Neuron (in vitro differentiated cells): ENCODE measurements at regions not wholly inside any gene's neighbourhood (a gene's known extent, or its start where the extent isn't known, plus 50 kb on each side); places are given as distances from the start of the nearest gene placed in this dataset.
"Not testable (repeated sequence)": the region's sequence is repeated elsewhere in the genome, so short reads cannot be mapped to it uniquely, and the experiment has no call there.

Experiments used
- H2AFZ ChIP-seq: one replicate; pipeline ENCODE4 v1.6.1; 2013; ENCODE audit warnings: low read depth, mild to moderate bottlenecking, inconsistent platforms, low read length, moderate library complexity
- H3K27me3 ChIP-seq: one replicate; pipeline ENCODE4 v1.6.1; 2013; ENCODE audit warnings: low read length; ENCODE audit not compliant: insufficient read depth
- H3K36me3 ChIP-seq: one replicate; pipeline ENCODE4 v1.6.1; 2013; ENCODE audit warnings: low read length; ENCODE audit not compliant: insufficient read depth
- H3K4me1 ChIP-seq: one replicate; pipeline ENCODE4 v1.6.1; 2013; ENCODE audit warnings: low read length; ENCODE audit not compliant: insufficient read depth
- H3K4me3 ChIP-seq: 2 replicates; pipeline ENCODE4 v1.5.1; 2013; ENCODE audit warnings: mild to moderate bottlenecking, low read length, moderate library complexity
- H3K9me3 ChIP-seq: one replicate; pipeline ENCODE4 v1.6.1; 2013; ENCODE audit warnings: low read length

GRCh38 chr1:80349218-80349617 lies 1342.7 kb upstream of the ADGRL4 start:
- no peak overlapping the region for H2AFZ ChIP-seq

GRCh38 chr1:80341021-80341420 lies 1334.5 kb upstream of the ADGRL4 start:
- Histone ChIP-seq H3K4me1 (no peaks in the 10 kb centered on the region), H3K36me3 (no peaks in the 10 kb centered on the region), H3K9me3 (no peaks in the 10 kb centered on the region), H2AFZ (no peak overlapping the region), H3K27me3 (no peaks in the 10 kb centered on the region), H3K4me3 (no peak overlapping the region)

More at GRCh38 chr1:80349218-80349617, 1342.7 kb upstream of the ADGRL4 start:
- Histone ChIP-seq H3K27me3 (no peaks in the 10 kb centered on the region), H3K9me3 (no peaks in the 10 kb centered on the region), H3K4me1 (no peaks in the 10 kb centered on the region), H3K36me3 (no peaks in the 10 kb centered on the region), H3K4me3 (no peak overlapping the region)

GRCh38 chr1:80318108-80318507 lies 1311.6 kb upstream of the ADGRL4 start:
- Histone ChIP-seq H3K4me1 (no peaks in the 10 kb centered on the region), H3K27me3 (no peaks in the 10 kb centered on the region), H3K36me3 (no peaks in the 10 kb centered on the region)

GRCh38 chr1:80310703-80311245 lies 1304.2 kb upstream of the ADGRL4 start:
- Histone ChIP-seq H3K9me3 (no peaks in the 10 kb centered on the region), H3K36me3 (no peaks in the 10 kb centered on the region), H3K4me3 (no peak overlapping the region), H2AFZ (no peak overlapping the region), H3K27me3 (no peaks in the 10 kb centered on the region), H3K4me1 (no peaks in the 10 kb centered on the region)

More at GRCh38 chr1:80318108-80318507, 1311.6 kb upstream of the ADGRL4 start:
- H3K9me3 ChIP-seq: no peaks in the 10 kb centered on the region
- no peak overlapping the region for H3K4me3 ChIP-seq
- H2AFZ ChIP-seq: no peak overlapping the region

GRCh38 chr1:80305466-80305865 lies 1298.9 kb upstream of the ADGRL4 start:
- no peaks in the 10 kb centered on the region for H3K27me3 ChIP-seq
- no peak overlapping the region for H3K4me3 ChIP-seq
- H3K36me3 ChIP-seq: no peaks in the 10 kb centered on the region
- no peak overlapping the region for H2AFZ ChIP-seq
- H3K9me3 ChIP-seq: no peaks in the 10 kb centered on the region
- no peaks in the 10 kb centered on the region for H3K4me1 ChIP-seq

GRCh38 chr1:80293818-80294217 lies 1287.3 kb upstream of the ADGRL4 start:
- Histone ChIP-seq H3K27me3 (no peaks in the 10 kb centered on the region), H2AFZ (no peak overlapping the region), H3K4me1 (no peaks in the 10 kb centered on the region), H3K9me3 (no peaks in the 10 kb centered on the region), H3K36me3 (no peaks in the 10 kb centered on the region), H3K4me3 (no peak overlapping the region)

GRCh38 chr1:80288750-80289149 lies 1282.2 kb upstream of the ADGRL4 start:
- not testable (repeated sequence) for H3K9me3 ChIP-seq, H3K27me3 ChIP-seq, H3K4me3 ChIP-seq, H2AFZ ChIP-seq, H3K4me1 ChIP-seq, H3K36me3 ChIP-seq

GRCh38 chr1:80282536-80282935 lies 1276.0 kb upstream of the ADGRL4 start:
- Histone ChIP-seq H3K27me3 (no peaks in the 10 kb centered on the region), H3K9me3 (no peaks in the 10 kb centered on the region), H3K4me1 (no peaks in the 10 kb centered on the region), H3K36me3 (no peaks in the 10 kb centered on the region), H2AFZ (no peak overlapping the region), H3K4me3 (no peak overlapping the region)

- H3K4me3 ChIP-seq: no peak overlapping the region
- H3K27me3 ChIP-seq: no peaks in the 10 kb centered on the region
- no peaks in the 10 kb centered on the region for H3K36me3 ChIP-seq
- no peak overlapping the region for H2AFZ ChIP-seq
- no peaks in the 10 kb centered on the region for H3K4me1 ChIP-seq
- H3K9me3 ChIP-seq: no peaks in the 10 kb centered on the region
Measured at GRCh38 chr1:80278936-80279335, 1272.4 kb upstream of the ADGRL4 start.

GRCh38 chr1:80274256-80274655 lies 1267.7 kb upstream of the ADGRL4 start:
- Histone ChIP-seq H3K27me3 (no peaks in the 10 kb centered on the region), H3K36me3 (no peaks in the 10 kb centered on the region), H3K4me1 (no peaks in the 10 kb centered on the region), H3K9me3 (no peaks in the 10 kb centered on the region), H2AFZ (no peak overlapping the region), H3K4me3 (no peak overlapping the region)

GRCh38 chr1:80272495-80272894 lies 1266.0 kb upstream of the ADGRL4 start:
- no peaks in the 10 kb centered on the region for H3K9me3 ChIP-seq
- no peak overlapping the region for H3K4me3 ChIP-seq
- H3K4me1 ChIP-seq: no peaks in the 10 kb centered on the region
- no peak overlapping the region for H2AFZ ChIP-seq
- H3K36me3 ChIP-seq: no peaks in the 10 kb centered on the region
- no peaks in the 10 kb centered on the region for H3K27me3 ChIP-seq

- H3K9me3 ChIP-seq: peaks cover 3% of the 10 kb centered on the region
- H3K4me3 ChIP-seq: no peak overlapping the region
- no peaks in the 10 kb centered on the region for H3K27me3 ChIP-seq
- H3K4me1 ChIP-seq: no peaks in the 10 kb centered on the region
- no peak overlapping the region for H2AFZ ChIP-seq
- H3K36me3 ChIP-seq: no peaks in the 10 kb centered on the region
Measured at GRCh38 chr1:80258659-80259058, 1252.1 kb upstream of the ADGRL4 start.

GRCh38 chr1:80251591-80251990 lies 1245.1 kb upstream of the ADGRL4 start:
- Histone ChIP-seq H3K36me3 (no peaks in the 10 kb centered on the region), H3K9me3 (peaks cover 2% of the 10 kb centered on the region), H3K4me3 (no peak overlapping the region), H3K4me1 (no peaks in the 10 kb centered on the region), H3K27me3 (no peaks in the 10 kb centered on the region), H2AFZ (no peak overlapping the region)

- Histone ChIP-seq H3K9me3 (peaks cover 2% of the 10 kb centered on the region), H3K27me3 (no peaks in the 10 kb centered on the region), H3K4me3 (no peak overlapping the region), H3K4me1 (no peaks in the 10 kb centered on the region), H3K36me3 (no peaks in the 10 kb centered on the region), H2AFZ (no peak overlapping the region)
Measured at GRCh38 chr1:80251171-80251570, 1244.6 kb upstream of the ADGRL4 start.
